ENCODE measurements at regions not wholly inside any gene's neighbourhood (a gene's known extent, or its start where the extent isn't known, plus 50 kb on each side); places are given as distances from the start of the nearest gene placed in this dataset.

DNA sequence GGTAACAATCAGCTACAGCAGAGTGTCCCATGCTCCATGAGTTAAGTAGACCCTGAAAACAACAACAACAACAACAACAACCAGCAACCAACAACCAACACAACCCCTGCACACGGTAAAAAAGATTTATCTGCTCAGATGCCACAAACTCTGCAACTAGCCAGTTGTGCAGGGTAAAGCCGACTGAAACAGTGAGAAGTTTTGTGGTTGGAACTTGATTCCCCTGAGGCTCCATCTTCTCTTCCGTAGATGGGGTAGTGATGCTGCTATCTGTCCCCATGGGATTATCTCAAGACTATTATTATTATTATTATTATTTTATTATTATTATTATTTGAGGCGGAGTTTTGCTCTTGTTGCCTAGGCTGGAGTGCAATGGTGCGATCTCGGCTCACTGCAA, 50.6 kb upstream of the RAPGEF2 start:
- DNase-seq (ENCODE audit: low read depth in 2 of 2), result no peak
- no peaks in the 10 kb centered on the region for H3K9me3 ChIP-seq (ENCODE audit: control insufficient read depth, insufficient read depth, low read depth, low read length)
- no peak overlapping the region for H3K9ac ChIP-seq (ENCODE audit: insufficient read depth, low read length)
- H3K27ac ChIP-seq (ENCODE audit: insufficient read depth, low read length), result no peak overlapping the region
- no peaks in the 10 kb centered on the region for H3K36me3 ChIP-seq (ENCODE audit: control insufficient read depth, insufficient read depth, low read length)
- H4K20me1 ChIP-seq (ENCODE audit: control insufficient read depth, extremely low read depth, insufficient read depth, low read length), result no peaks in the 10 kb centered on the region
- H3K4me3 ChIP-seq (replicated peaks in 1 of 4; ENCODE audit: control extremely low read depth in 1 of 4, insufficient read depth in 1 of 4, low read depth in 3 of 4, low read length in 4 of 4), result no peak overlapping the region
- H3K27me3 ChIP-seq (ENCODE audit: control insufficient read depth, insufficient read depth, low read length), result no peaks in the 10 kb centered on the region
- TF ChIP-seq EZH2 (IDR thresholded peaks at IDR 0.05; ENCODE audit: low read length, missing control alignments), result no peak
- TF ChIP-seq, protein P1, sequence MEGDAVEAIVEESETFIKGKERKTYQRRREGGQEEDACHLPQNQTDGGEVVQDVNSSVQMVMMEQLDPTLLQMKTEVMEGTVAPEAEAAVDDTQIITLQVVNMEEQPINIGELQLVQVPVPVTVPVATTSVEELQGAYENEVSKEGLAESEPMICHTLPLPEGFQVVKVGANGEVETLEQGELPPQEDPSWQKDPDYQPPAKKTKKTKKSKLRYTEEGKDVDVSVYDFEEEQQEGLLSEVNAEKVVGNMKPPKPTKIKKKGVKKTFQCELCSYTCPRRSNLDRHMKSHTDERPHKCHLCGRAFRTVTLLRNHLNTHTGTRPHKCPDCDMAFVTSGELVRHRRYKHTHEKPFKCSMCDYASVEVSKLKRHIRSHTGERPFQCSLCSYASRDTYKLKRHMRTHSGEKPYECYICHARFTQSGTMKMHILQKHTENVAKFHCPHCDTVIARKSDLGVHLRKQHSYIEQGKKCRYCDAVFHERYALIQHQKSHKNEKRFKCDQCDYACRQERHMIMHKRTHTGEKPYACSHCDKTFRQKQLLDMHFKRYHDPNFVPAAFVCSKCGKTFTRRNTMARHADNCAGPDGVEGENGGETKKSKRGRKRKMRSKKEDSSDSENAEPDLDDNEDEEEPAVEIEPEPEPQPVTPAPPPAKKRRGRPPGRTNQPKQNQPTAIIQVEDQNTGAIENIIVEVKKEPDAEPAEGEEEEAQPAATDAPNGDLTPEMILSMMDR (conservative IDR thresholded peaks at IDR 0.05 in 1 of 2, IDR thresholded peaks at IDR 0.05 in 1 of 2; ENCODE audit: low read depth in 1 of 2, low read length in 2 of 2), result no peak
- H3K4me1 ChIP-seq (ENCODE audit: control insufficient read depth, extremely low read depth, insufficient read depth, low read length), result peaks cover 3% of the 10 kb centered on the region
- no peaks in the 10 kb centered on the region for H3K79me2 ChIP-seq (ENCODE audit: control insufficient read depth, insufficient read depth, low read length)
- H3K4me2 ChIP-seq (ENCODE audit: extremely low read depth, insufficient read depth, low read length), result no peak overlapping the region
- no peak overlapping the region for H2AFZ ChIP-seq (ENCODE audit: low read length)
